ENCODE measurements at regions not wholly inside any gene's neighbourhood (a gene's known extent, or its start where the extent isn't known, plus 50 kb on each side); places are given as distances from the start of the nearest gene placed in this dataset.

- Histone ChIP-seq H3K4me2 (ENCODE audit: low read length) (no peak overlapping the region), H3K4me3 (ENCODE audit: low read depth, low read length, poor library complexity, severe bottlenecking) (no peak overlapping the region), H3K9me2 (ENCODE audit: insufficient read depth, low read length) (no peaks in the 10 kb centered on the region; the same call in 1 of the 2 replicates), H4K20me1 (ENCODE audit: insufficient read depth, low read length) (no peaks in the 10 kb centered on the region), H3K27ac (ENCODE audit: low read depth, low read length, poor library complexity, severe bottlenecking) (no peak overlapping the region), H2AFZ (ENCODE audit: low read length) (no peak overlapping the region), H3K79me2 (ENCODE audit: insufficient read depth, low read depth, low read length) (no peaks in the 10 kb centered on the region), H3K9me3 (ENCODE audit: low read length) (no peaks in the 10 kb centered on the region), H3K4me1 (ENCODE audit: insufficient read depth, low read length, poor library complexity, severe bottlenecking) (no peaks in the 10 kb centered on the region), H3K36me3 (ENCODE audit: insufficient read depth, low read length) (no peaks in the 10 kb centered on the region)
- CTCF ChIA-PET (ENCODE audit: unreplicated experiment) = no interaction called here
- no TSS peak for BruUV-seq (replicated peaks)
- no peak for DNase-seq (ENCODE audit: low spot score)
- POLR2A ChIA-PET = no interaction called here
- intact Hi-C loops (cut with micrococcal nuclease; ENCODE audit: unreplicated experiment) = no loop called here
- TF ChIP-seq EZH2phosphoT487 (IDR thresholded peaks at IDR 0.05; ENCODE audit: borderline replicate concordance, low read depth, low read length) (no peak), CTCF (conservative IDR thresholded peaks at IDR 0.05; ENCODE audit: low read length) (no peak)
Observed at GRCh38 chr3:102032491-102033383, 183.4 kb downstream of the NFKBIZ start.

- no peaks in the 10 kb centered on the region for H3K79me2 ChIP-seq (ENCODE audit: insufficient read depth, low read depth, low read length)
Observed at GRCh38 chr3:102034639-102035451, 185.5 kb downstream of the NFKBIZ start.

More at GRCh38 chr3:102034639-102035451, 185.5 kb downstream of the NFKBIZ start:
- ChIA-PET POLR2A (no interaction called here), CTCF (ENCODE audit: unreplicated experiment) (no interaction called here)
- Histone ChIP-seq H2AFZ (ENCODE audit: low read length) (no peak overlapping the region), H3K27ac (ENCODE audit: low read depth, low read length, poor library complexity, severe bottlenecking) (no peak overlapping the region), H3K4me2 (ENCODE audit: low read length) (no peak overlapping the region), H3K36me3 (ENCODE audit: insufficient read depth, low read length) (no peaks in the 10 kb centered on the region), H3K4me3 (ENCODE audit: low read depth, low read length, poor library complexity, severe bottlenecking) (no peak overlapping the region), H3K9me2 (ENCODE audit: insufficient read depth, low read length) (no peaks in the 10 kb centered on the region), H3K4me1 (ENCODE audit: insufficient read depth, low read length, poor library complexity, severe bottlenecking) (no peaks in the 10 kb centered on the region), H3K9me3 (ENCODE audit: low read length) (no peaks in the 10 kb centered on the region), H4K20me1 (ENCODE audit: insufficient read depth, low read length) (no peaks in the 10 kb centered on the region)
- BruUV-seq (replicated peaks) = no TSS peak
- no peak for TF ChIP-seq CTCF (conservative IDR thresholded peaks at IDR 0.05; ENCODE audit: low read length)
- TF ChIP-seq EZH2phosphoT487 (IDR thresholded peaks at IDR 0.05; ENCODE audit: borderline replicate concordance, low read depth, low read length) = no peak
- intact Hi-C loops (cut with micrococcal nuclease; ENCODE audit: unreplicated experiment) = no loop called here
- DNase-seq (ENCODE audit: low spot score) = no peak
